HFFc6 (cell line): ENCODE measurements at regions not wholly inside any gene's neighbourhood (a gene's known extent, or its start where the extent isn't known, plus 50 kb on each side); places are given as distances from the start of the nearest gene placed in this dataset.

Experiments
- DNase-seq: peaks from one replicate; pipeline ENCODE4 v3.0.0-alpha.2; 2018
- H3K27ac Mint-ChIP-seq: 2 replicates; pipeline ENCODE4 v1.8.0; 2020; ENCODE audit warnings: mild to moderate bottlenecking, mixed read lengths
- H3K27me3 Mint-ChIP-seq: 2 replicates; pipeline ENCODE4 v1.8.0; 2021; ENCODE audit warnings: mild to moderate bottlenecking, moderate library complexity, mixed read lengths; ENCODE audit not compliant: insufficient read depth
- H3K36me3 Mint-ChIP-seq: 2 replicates; pipeline ENCODE4 v1.8.0; 2021; ENCODE audit warnings: low read depth, mixed read lengths
- H3K4me1 Mint-ChIP-seq: 2 replicates; pipeline ENCODE4 v1.8.0; 2020; ENCODE audit warnings: low read depth, mixed read lengths
- H3K4me3 Mint-ChIP-seq: 2 replicates; pipeline ENCODE4 v1.8.0; 2020; ENCODE audit warnings: mild to moderate bottlenecking, moderate library complexity, mixed read lengths
- H3K9me3 Mint-ChIP-seq: 2 replicates; pipeline ENCODE4 v1.8.0; 2020; ENCODE audit warnings: mild to moderate bottlenecking, mixed read lengths
- TF ChIP-seq, protein P1 (sequence below): fragments of 200-600 bp; sonication (generic); IDR thresholded peaks from 2 replicates; pipeline ENCODE4 v1.5.0; 2021; ENCODE audit warnings: antibody characterized with exemption, mild to moderate bottlenecking

DNA sequence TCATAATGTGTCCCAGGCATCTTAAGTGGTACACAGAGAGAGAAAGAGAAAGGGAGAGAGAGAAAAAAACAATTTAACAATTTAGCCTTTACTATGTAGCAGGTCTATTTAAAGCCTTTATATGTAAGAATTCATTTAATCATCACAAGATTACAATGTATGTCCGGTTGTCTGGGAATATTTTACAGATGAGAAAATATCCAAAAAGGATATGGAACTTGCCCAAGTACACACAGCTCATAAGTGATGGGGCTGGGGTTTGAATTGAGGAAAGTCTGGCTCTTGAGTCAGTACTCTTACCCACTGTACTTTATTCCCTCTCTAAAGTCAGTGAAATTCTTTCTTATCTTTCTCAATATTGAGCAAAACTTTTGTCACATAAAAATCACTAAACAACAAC is 104.6 kb downstream of the LYPLAL1 start:
- no peak overlapping the region for H3K27ac Mint-ChIP-seq
- H3K4me3 Mint-ChIP-seq: no peak overlapping the region
- H3K4me1 Mint-ChIP-seq: peaks cover 9% of the 10 kb centered on the region; the same call in 1 of the 2 replicates
- no peak for DNase-seq
- H3K36me3 Mint-ChIP-seq: no peaks in the 10 kb centered on the region
- H3K9me3 Mint-ChIP-seq: no peaks in the 10 kb centered on the region
- H3K27me3 Mint-ChIP-seq: no peaks in the 10 kb centered on the region
- TF ChIP-seq, protein P1, sequence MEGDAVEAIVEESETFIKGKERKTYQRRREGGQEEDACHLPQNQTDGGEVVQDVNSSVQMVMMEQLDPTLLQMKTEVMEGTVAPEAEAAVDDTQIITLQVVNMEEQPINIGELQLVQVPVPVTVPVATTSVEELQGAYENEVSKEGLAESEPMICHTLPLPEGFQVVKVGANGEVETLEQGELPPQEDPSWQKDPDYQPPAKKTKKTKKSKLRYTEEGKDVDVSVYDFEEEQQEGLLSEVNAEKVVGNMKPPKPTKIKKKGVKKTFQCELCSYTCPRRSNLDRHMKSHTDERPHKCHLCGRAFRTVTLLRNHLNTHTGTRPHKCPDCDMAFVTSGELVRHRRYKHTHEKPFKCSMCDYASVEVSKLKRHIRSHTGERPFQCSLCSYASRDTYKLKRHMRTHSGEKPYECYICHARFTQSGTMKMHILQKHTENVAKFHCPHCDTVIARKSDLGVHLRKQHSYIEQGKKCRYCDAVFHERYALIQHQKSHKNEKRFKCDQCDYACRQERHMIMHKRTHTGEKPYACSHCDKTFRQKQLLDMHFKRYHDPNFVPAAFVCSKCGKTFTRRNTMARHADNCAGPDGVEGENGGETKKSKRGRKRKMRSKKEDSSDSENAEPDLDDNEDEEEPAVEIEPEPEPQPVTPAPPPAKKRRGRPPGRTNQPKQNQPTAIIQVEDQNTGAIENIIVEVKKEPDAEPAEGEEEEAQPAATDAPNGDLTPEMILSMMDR: no peak

DNA sequence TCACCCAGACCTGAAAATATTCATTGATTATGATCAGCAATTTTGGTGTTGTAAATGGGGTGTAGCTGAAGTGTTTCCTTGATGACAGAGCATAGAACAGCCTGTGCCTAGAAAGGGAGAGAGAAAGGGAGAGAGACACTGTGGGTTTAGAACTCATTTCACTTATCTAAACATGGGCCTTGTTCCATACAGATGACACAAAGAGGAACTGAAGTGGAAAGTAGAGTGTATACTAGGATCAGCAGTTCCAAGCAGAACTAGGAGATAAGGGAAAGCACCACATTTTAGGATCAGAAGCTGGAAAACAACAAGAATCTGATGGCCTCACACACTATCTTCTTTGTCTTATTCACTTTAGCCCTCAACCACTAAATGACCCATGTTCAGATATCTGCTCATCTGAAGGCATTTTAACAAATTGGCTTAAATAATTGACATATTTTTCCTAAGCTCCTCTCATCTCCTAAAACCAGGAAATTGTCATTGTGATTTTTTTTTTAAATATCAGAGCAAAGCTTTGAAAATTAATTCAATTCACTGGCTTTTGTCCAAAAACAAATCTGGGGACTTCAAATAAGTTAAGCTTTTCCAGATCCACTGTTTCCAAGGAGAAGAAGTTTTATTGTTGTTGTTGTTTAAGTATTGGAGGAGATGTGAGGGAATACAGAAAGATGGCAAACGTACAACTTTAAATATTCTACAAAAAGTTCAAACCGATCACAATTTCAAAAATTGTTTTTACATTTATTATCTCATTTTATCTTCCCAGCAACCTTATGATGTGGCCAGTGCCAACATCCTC is 103.8 kb downstream of the LYPLAL1 start:
- Mint-ChIP-seq H3K9me3 (no peaks in the 10 kb centered on the region), H3K27ac (no peak overlapping the region), H3K4me1 (peaks cover 9% of the 10 kb centered on the region; the same call in 1 of the 2 replicates), H3K27me3 (no peaks in the 10 kb centered on the region), H3K4me3 (no peak overlapping the region), H3K36me3 (no peaks in the 10 kb centered on the region)
- TF ChIP-seq, protein P1: no peak
- DNase-seq: no peak

DNA sequence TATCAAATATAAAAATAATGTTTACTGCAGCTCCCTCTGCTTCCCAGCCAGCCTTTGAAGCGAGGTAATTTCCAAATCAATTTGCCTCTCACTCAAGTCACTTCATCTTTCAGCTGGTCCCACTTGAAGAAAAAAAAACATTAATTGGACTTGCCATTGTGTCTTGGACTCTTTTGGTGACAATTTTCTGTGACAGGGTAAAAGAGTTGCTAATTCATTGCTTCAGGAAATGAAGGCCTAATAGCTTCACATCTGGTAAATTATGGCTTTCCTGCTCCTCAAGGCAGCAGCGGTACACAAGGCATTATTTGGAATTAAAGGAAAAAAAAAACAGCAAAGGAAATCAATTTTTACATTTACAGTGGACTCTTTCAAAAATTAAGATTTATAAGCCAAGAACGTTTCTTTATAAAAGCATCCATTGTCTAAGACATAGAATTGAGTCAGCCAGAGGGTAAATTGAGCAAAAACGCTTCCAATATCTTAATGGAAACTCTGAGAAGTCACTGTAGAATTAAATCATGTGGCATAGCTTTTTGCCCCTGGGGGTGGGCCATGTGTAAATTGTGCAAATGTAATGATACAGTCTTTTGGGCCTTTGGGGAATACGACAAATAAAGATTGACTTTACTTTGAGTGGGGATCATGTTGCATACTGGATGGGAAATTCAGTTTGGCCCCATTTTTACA is 102.5 kb downstream of the LYPLAL1 start:
- DNase-seq: no peak
- Mint-ChIP-seq H3K27me3 (no peaks in the 10 kb centered on the region), H3K9me3 (no peaks in the 10 kb centered on the region), H3K27ac (no peak overlapping the region), H3K4me3 (no peak overlapping the region), H3K4me1 (peaks cover 19% of the 10 kb centered on the region; the same call in 1 of the 2 replicates), H3K36me3 (no peaks in the 10 kb centered on the region)
- TF ChIP-seq, protein P1: no peak

DNA sequence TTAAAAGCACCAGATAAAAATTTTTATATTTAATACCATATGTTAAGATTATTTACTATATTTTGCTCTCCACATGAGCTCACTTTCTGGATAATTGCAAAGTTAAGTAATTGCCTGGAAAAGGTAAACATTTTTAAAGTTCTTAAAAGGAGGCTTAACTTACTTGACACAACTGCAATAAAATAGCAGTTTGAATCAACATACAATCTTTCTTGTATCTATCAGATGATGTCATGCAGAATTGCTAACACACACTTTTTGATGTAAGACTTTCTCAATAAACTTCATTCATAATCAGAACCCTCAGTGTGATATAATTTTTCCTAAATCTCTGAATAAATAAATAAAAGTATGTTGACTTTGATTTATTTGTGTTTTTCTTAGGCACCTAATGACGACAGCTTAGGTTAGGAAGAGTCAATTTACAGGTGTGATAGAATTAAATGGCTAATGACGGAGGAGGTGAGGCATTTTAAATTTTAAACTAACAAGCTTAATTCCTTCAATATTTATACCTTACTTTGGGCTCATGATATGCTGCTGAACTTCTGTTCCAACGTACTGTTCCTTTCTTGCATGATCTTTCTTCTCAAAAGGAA is 99.5 kb downstream of the LYPLAL1 start:
- H3K36me3 Mint-ChIP-seq: no peaks in the 10 kb centered on the region
- H3K4me3 Mint-ChIP-seq: no peak overlapping the region
- no peaks in the 10 kb centered on the region; the same call in 1 of the 2 replicates for H3K27me3 Mint-ChIP-seq
- no peak for DNase-seq
- H3K4me1 Mint-ChIP-seq: peaks cover 10% of the 10 kb centered on the region; the same call in 1 of the 2 replicates
- no peak overlapping the region for H3K27ac Mint-ChIP-seq
- H3K9me3 Mint-ChIP-seq: no peaks in the 10 kb centered on the region
- TF ChIP-seq, protein P1: no peak

DNA sequence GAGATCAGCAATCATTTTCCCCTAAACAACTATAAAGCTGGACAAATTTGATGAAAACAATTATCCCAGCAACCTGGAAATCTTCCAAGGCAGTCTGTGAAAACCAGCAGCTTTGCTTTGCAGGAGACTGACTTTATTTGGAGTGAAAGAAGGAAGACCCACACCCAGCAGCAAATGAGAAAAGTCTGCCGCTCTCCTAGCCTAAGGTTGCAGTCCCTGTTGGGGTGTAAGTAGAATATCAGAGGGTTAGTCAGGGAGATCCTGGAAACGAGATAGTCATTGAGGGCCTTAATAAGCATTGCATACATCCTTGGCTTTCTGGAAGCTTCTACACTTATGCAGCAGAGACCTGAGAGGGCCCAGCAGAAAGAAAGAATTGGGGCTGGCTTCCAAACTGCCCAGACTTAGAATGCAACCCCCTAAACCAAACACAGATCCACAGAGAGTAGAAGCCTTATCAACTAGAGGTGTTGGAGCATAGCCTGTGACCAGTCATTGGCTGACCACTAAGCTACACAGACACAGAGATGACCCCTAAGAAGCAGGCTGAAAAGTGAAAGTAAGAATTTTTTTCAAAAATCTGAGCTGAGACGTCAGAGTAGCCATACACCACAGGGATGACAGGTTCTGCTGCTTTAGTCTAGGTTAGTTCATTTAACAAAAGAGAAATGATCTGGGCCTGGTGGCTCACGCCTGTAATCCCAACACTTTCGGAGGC is 98.3 kb downstream of the LYPLAL1 start:
- H3K9me3 Mint-ChIP-seq: no peaks in the 10 kb centered on the region
- H3K4me3 Mint-ChIP-seq: no peak overlapping the region
- H3K36me3 Mint-ChIP-seq: no peaks in the 10 kb centered on the region
- no peaks in the 10 kb centered on the region; the same call in 1 of the 2 replicates for H3K27me3 Mint-ChIP-seq
- TF ChIP-seq, protein P1: no peak
- peaks cover 10% of the 10 kb centered on the region; the same call in 1 of the 2 replicates for H3K4me1 Mint-ChIP-seq
- H3K27ac Mint-ChIP-seq: no peak overlapping the region
- no peak for DNase-seq
